Central memory CD4-positive, alpha-beta T cell (primary cell): ENCODE measurements at regions not wholly inside any gene's neighbourhood (a gene's known extent, or its start where the extent isn't known, plus 50 kb on each side); places are given as distances from the start of the nearest gene placed in this dataset.
"Not testable (repeated sequence)": the region's sequence is repeated elsewhere in the genome, so short reads cannot be mapped to it uniquely, and the experiment has no call there.

Source experiments
- DNase-seq: peaks from one replicate; pipeline ENCODE4 v3.0.0; 2022

DNA sequence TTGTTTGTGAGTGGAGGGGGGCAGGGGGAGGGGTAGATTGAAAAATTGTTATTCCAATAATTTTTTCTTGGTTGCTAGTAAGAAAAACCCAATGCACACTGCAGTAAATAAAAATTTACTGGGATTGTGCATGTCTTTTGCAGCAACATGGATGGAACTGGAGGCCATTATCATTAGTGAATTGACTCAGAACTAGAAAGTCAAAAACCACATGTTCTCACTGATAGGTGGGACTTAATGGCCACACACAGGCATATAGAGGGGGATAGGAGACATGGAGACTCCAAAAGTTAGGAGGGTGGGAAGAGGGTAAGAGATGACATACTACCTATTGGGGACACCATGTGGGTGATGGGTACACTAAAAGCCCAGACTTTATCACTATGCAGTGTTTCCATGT lies 67.2 kb downstream of the BUB3 start:
- no peak for DNase-seq

DNA sequence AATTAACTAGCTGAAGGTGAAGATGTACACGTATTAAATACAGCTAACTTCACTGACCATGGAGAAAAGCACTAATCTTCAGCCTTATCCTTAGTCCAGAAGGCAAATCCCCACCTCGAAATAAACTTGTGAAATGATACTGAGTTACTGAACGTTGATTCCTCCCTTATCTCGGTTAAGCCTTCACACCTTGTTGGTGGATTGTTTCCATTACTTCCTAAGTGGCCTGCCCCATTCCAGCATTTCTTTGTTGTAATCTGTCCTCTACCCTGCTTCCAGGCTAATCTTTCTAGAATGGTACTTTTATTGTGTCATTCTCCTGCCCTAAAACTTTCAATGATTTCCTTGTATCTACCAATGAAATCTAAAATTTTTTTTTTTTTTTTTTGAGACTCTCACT lies 68.6 kb downstream of the BUB3 start:
- DNase-seq, result no peak

GRCh38 chr10:123227706-123228105 lies 73.5 kb downstream of the BUB3 start:
- no peak for DNase-seq

DNA sequence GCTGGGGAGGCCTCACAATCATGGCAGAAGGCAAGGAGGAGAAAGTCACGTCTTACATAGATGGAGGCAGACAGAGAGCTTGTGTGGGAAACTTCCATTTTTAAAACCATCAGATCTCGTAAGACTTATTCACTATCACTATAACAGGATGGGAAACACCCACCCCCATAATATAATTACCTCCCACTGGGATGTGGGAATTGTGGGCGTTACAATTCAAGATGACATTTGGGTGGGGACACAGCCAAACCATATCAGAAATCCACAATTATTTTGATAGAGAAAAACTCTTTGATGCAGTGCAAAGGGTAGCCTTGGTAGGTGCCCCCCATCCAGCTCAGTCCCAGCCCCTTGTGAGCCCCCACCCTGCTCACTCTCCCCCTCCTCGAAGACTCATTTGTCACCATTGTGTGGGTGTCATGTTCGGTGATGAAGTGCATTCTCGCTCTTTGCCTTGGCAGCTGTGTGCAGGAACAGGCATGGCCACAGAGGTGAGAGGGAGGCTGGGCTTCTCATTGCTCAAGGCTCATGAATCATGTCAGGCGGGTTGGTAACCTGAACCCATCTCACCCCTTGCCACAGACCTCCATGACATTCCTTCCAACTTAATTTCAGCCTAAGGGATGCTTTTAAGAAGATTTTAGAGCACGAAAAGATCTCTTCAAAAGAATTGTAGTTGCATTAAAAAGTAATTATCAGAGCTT lies 75.9 kb downstream of the BUB3 start:
- no peak for DNase-seq

- DNase-seq, result not testable (repeated sequence)
These were observed 78.7 kb downstream of the BUB3 start for GRCh38 chr10:123232879-123233278.

DNA sequence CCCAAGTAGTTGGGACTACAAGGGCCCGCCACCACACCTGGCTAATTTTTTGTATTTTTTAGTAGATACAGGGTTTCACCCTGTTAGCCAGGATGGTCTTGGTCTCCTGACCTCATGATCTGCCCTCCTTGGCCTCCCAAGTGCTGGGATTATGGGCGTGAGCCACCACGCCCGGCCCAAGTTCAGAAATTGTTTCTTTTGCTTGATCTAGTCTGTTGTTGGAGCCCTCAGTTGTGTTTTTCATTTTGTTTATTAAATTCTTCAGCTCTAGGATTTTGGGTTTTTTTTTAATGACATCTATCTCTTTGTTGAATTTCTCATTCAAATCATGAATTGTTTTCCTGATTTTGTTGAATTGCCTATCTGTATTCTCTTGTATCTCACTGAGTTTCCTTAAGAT lies 80.8 kb downstream of the BUB3 start:
- not testable (repeated sequence) for DNase-seq

- no peak for DNase-seq
These were observed 81.9 kb downstream of the BUB3 start for GRCh38 chr10:123236126-123236525.

GRCh38 chr10:123240250-123240649 lies 86.0 kb downstream of the BUB3 start:
- DNase-seq, result no peak

GRCh38 chr10:123240776-123241175 lies 86.6 kb downstream of the BUB3 start:
- no peak for DNase-seq

GRCh38 chr10:123241391-123242141 lies 87.4 kb downstream of the BUB3 start:
- DNase-seq, result peak; percentile 84

DNA sequence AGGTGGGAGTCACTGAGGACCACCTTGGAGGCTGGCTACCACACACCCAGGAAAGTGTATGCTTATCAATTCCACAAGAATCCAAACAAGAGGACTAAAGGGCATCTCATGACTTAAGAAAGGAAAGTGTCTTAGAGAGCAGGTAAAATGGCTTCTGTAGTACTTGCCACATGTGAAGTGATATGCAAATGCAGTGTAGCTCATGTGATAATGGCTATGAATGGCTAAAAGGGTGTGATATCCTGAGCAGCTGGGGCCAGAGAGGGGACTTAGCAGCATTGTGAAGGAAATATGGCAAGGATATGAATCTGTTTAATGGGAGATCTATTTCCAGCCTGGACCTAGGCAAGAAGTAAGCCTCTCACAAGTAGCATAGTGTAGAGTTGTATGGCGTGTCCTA lies 90.5 kb downstream of the BUB3 start:
- no peak for DNase-seq

DNA sequence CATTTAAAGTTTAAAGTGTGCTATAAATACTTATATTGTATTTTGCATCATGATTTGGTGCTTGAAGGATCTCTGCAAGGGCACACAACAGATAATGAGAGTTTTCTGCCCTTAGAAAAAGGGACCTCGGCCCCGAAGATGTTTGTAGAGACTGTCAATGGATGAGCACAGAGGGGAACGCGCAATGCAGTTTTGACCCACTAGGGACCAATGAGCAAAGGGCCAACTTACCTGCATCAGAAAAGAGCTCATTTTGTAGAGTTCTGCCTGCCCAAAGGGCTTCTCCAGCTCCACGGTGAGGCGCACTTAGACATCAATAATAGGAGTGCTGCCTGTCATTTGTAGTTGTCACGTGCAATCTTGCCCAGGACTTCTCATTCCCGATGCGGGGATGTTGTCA lies 91.1 kb downstream of the BUB3 start:
- no peak for DNase-seq

DNA sequence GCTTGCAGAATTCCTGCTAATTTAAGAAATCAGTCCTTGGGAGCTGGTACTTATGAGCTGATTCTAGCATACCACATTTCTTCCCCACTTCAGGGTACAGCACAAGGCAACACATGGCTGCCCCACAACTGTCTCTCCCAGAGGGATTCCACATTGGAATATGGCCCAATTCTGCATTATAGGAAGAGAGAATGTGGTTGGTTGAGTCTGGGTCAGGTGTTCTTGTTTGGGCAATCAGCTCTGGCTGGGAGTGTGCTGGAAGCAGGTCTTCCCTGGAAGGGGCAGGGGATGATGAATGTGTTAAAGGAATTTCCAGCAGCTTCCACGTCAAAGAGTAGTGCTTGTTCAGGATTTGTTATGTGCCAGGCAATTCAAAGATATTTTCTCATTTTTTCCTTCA lies 95.7 kb downstream of the BUB3 start:
- no peak for DNase-seq

GRCh38 chr10:123250640-123251039 lies 96.4 kb downstream of the BUB3 start:
- no peak for DNase-seq

DNA sequence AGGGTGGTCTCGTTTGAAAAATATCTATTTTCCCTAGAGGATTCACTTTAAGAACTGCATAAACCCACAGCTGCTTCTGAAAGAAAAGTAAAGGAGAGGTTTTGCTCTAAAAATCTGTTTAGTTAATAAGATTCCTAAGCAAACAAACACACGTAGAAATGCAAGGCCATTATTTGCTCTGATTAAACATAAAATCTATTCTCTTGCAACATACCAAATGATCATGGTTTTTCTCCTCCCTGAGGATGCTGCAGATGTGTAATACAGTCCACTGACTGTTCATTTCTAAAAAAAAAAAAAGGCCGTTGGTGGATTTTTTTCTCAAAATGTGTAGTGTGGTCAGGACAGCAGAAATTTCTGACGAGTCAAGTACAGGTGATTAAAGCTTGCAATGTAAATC lies 98.6 kb downstream of the BUB3 start:
- DNase-seq, result no peak

GRCh38 chr10:123254343-123254742 lies 100.1 kb downstream of the BUB3 start:
- DNase-seq, result not testable (repeated sequence)

DNA sequence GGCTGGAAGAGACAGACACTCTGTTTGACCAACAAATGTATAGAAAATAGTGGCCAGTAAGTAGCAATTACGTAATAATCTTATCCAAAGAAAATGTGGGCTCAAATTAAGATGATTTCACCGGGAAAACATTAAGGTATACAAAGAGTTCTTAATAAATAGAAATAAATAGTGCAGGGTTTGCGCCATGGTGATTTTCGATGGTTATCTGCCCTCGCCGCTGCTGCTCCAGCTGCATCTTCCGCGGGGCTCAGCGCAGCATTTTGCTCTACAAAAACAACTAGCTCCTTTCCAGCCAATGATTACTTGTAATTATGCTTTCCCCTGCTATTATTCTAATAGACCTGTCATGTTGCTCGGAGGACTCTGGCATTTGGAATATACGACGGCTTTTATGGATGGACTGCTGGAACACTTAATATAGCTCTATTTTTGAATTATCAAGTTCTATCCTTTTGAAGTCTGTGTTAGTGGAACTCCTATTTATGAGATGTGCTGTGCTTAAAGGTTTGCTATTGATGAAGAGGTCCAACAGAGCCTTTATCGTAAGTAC lies 103.8 kb downstream of the BUB3 start:
- DNase-seq, result no peak

GRCh38 chr10:123259081-123259480 lies 104.9 kb downstream of the BUB3 start:
- no peak for DNase-seq

DNA sequence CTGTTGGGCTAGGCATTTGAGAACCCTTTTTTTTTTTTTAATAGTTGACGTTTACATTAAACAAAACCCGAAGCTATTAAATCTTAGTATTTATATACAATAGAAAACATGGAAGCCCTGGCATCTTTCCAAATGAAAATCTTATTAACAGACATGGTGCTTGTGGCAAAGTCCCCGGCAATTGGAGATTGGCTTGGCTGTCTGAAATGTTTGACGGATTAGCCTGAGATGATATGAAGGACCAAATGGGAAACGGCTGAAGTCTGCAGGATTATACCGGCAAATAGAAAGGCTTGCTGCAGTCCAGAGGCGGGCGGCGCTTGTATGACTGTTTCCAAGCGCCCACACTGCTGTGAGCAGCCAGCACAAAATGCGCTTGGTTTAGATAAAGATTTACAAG lies 105.6 kb downstream of the BUB3 start:
- DNase-seq, result no peak

GRCh38 chr10:123262456-123262855 lies 108.3 kb downstream of the BUB3 start:
- no peak for DNase-seq

- DNase-seq, result no peak
These were observed 112.8 kb downstream of the BUB3 start for GRCh38 chr10:123266971-123267370.

DNA sequence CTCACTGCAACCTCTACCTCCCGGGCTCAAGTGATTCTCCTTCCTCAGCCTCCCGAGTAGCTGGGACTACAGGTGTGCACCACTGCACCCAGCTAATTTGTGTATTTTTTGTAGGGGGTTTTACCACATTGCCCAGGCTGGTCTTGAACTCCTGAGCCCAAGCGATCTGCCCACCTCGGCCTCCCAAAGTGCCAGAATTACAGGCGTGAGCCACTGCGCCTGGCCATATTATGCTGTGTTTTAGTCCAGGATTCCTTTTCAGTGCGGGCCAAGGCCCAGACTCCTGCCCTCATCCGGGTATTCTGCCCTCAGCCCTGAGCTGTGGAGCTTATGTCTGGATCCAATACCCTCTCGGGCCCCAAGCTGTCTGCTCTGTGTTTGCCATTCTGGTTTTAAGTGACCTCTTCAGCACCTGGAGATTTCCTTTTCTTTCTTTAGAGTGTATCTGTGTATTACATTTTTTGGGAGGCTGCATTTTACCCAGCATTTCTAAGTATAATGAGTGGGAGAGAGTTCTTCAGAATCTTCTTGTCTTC lies 114.9 kb downstream of the BUB3 start:
- DNase-seq, result no peak

DNA sequence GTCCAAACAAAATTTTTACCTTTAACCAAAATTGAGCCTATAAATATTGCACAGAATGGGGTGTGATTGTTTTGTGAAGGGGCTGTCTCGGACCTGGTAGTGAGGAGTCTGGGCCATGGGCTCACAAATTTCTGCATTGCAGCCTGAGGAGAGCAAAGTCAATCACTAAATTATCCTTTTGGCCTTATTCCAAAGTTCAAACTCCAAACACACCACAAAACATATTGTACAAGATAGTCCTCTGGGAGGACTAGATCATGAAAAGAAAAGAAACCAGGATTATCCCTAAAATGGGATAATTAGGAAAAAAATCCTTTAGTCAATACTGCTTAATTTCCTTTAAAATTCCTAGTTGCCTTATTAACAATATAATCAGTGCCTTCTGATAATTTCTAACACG lies 115.5 kb downstream of the BUB3 start:
- no peak for DNase-seq

- DNase-seq, result no peak
These were observed 116.0 kb downstream of the BUB3 start for GRCh38 chr10:123270221-123270620.
